Suprapubic skin (tissue), 4 donors: ENCODE measurements at regions not wholly inside any gene's neighbourhood (a gene's known extent, or its start where the extent isn't known, plus 50 kb on each side); places are given as distances from the start of the nearest gene placed in this dataset.

Experiments used
- DNase-seq, 2 donors: peaks; one replicate each; pipeline ENCODE4 v3.0.0-alpha.2; 2019; ENCODE audit warnings: low spot score in 2 of 2
- H3K27ac ChIP-seq: fragments of 200-600 bp; sonication (generic); one replicate; pipeline ENCODE4 v1.5.1; 2019
- H3K27me3 ChIP-seq: fragments of 200-600 bp; sonication (generic); one replicate; pipeline ENCODE4 v1.5.1; 2019
- H3K36me3 ChIP-seq: fragments of 200-600 bp; sonication (generic); one replicate; pipeline ENCODE4 v1.5.1; 2019
- H3K4me1 ChIP-seq: fragments of 200-600 bp; sonication (generic); one replicate; pipeline ENCODE4 v1.5.1; 2019
- H3K4me3 ChIP-seq: fragments of 200-600 bp; sonication (generic); one replicate; pipeline ENCODE4 v1.5.1; 2019; ENCODE audit warnings: mild to moderate bottlenecking
- H3K9me3 ChIP-seq: fragments of 200-600 bp; sonication (generic); one replicate; pipeline ENCODE4 v1.5.1; 2019
- CTCF ChIP-seq, 2 donors: fragments of 200-600 bp in 1 of 2; fragments of 450-650 bp in 1 of 2; sonication (generic) in 1 of 2; IDR thresholded peaks; one replicate each; pipeline ENCODE4 v1.5.1; 2016 to 2019; ENCODE audit warnings: antibody characterized with exemption in 2 of 2, mild to moderate bottlenecking in 1 of 2, moderate library complexity in 1 of 2
- EP300 ChIP-seq: sonication (generic); formaldehyde crosslinking; IDR thresholded peaks from one replicate; pipeline ENCODE4 v1.6.1; 2017; ENCODE audit warnings: antibody characterized with exemption
- POLR2A ChIP-seq, 2 donors: fragments of 450-650 bp; IDR thresholded peaks; one replicate each; pipeline ENCODE4 v1.6.1; 2017; ENCODE audit warnings: antibody characterized with exemption in 2 of 2, mild to moderate bottlenecking in 2 of 2, moderate library complexity in 2 of 2
- POLR2AphosphoS5 ChIP-seq, 3 donors: sonication (generic); formaldehyde crosslinking; IDR thresholded peaks; one replicate each; pipeline ENCODE4 v1.6.1; 2017; ENCODE audit warnings: antibody characterized with exemption in 3 of 3
- WGBS: methylation state at CpG from one replicate; pipeline ENCODE4 v1.1.5; 2018; 5-methylcytosine and 5-hydroxymethylcytosine counted together

GRCh38 chr2:236449167-236449761, 120.4 kb upstream of the ACKR3 start:
- Histone ChIP-seq H3K36me3 (no peaks in the 10 kb centered on the region), H3K27ac (no peak overlapping the region), H3K27me3 (peaks cover 6% of the 10 kb centered on the region), H3K4me1 (peaks cover 11% of the 10 kb centered on the region), H3K9me3 (no peaks in the 10 kb centered on the region), H3K4me3 (no peak overlapping the region)
- 48% methylated on average over 14 of the region's 15 CpGs for WGBS
- TF ChIP-seq POLR2A (IDR thresholded peaks at IDR 0.05) = no peak
- TF ChIP-seq CTCF (IDR thresholded peaks at IDR 0.05) = no peak
- no peak for TF ChIP-seq EP300
- TF ChIP-seq POLR2AphosphoS5 (IDR thresholded peaks at IDR 0.05) = no peak
- DNase-seq = no peak

- H3K36me3 ChIP-seq = no peaks in the 10 kb centered on the region
- H3K27me3 ChIP-seq = peaks cover 14% of the 10 kb centered on the region
- peaks cover 11% of the 10 kb centered on the region for H3K4me1 ChIP-seq
- no peaks in the 10 kb centered on the region for H3K9me3 ChIP-seq
- H3K4me3 ChIP-seq = no peak overlapping the region
- no peak for TF ChIP-seq CTCF (IDR thresholded peaks at IDR 0.05)
- no peak for TF ChIP-seq EP300
- TF ChIP-seq POLR2AphosphoS5 (IDR thresholded peaks at IDR 0.05) = no peak
- TF ChIP-seq POLR2A (IDR thresholded peaks at IDR 0.05) = no peak
- no peak overlapping the region for H3K27ac ChIP-seq
- WGBS = 71% methylated on average over 3 of the region's 3 CpGs
- no peak for DNase-seq
Measured at GRCh38 chr2:236452238-236452637, 117.4 kb upstream of the ACKR3 start.

GRCh38 chr2:236454076-236454475, 115.5 kb upstream of the ACKR3 start:
- Histone ChIP-seq H3K9me3 (no peaks in the 10 kb centered on the region), H3K4me3 (no peak overlapping the region), H3K27ac (no peak overlapping the region), H3K36me3 (no peaks in the 10 kb centered on the region), H3K27me3 (peaks cover 14% of the 10 kb centered on the region), H3K4me1 (peaks cover 6% of the 10 kb centered on the region)
- WGBS = 77% methylated on average over 10 of the region's 10 CpGs
- no peak for DNase-seq
- TF ChIP-seq EP300 (no peak), CTCF (IDR thresholded peaks at IDR 0.05) (no peak), POLR2A (IDR thresholded peaks at IDR 0.05) (no peak), POLR2AphosphoS5 (IDR thresholded peaks at IDR 0.05) (no peak)

- Histone ChIP-seq H3K9me3 (peaks cover 3% of the 10 kb centered on the region), H3K4me1 (no peaks in the 10 kb centered on the region), H3K27ac (no peak overlapping the region), H3K4me3 (no peak overlapping the region), H3K36me3 (no peaks in the 10 kb centered on the region), H3K27me3 (peaks cover 8% of the 10 kb centered on the region)
- TF ChIP-seq POLR2AphosphoS5 (IDR thresholded peaks at IDR 0.05) = no peak
- TF ChIP-seq CTCF (IDR thresholded peaks at IDR 0.05) = no peak
- no peak for TF ChIP-seq POLR2A (IDR thresholded peaks at IDR 0.05)
- no peak for TF ChIP-seq EP300
- WGBS = 97% methylated on average over 18 of the region's 18 CpGs
- DNase-seq = no peak
Measured at GRCh38 chr2:236459393-236459792, 110.2 kb upstream of the ACKR3 start.

- TF ChIP-seq POLR2A (IDR thresholded peaks at IDR 0.05) = no peak
- no peak for TF ChIP-seq CTCF (IDR thresholded peaks at IDR 0.05)
- no peak for TF ChIP-seq EP300
- no peak for TF ChIP-seq POLR2AphosphoS5 (IDR thresholded peaks at IDR 0.05)
- Histone ChIP-seq H3K27ac (no peak overlapping the region), H3K36me3 (no peaks in the 10 kb centered on the region), H3K9me3 (peaks cover 3% of the 10 kb centered on the region), H3K27me3 (no peaks in the 10 kb centered on the region), H3K4me1 (no peaks in the 10 kb centered on the region), H3K4me3 (no peak overlapping the region)
- no peak for DNase-seq
- WGBS = 89% methylated on average over 1 of the region's 1 CpG
Measured at GRCh38 chr2:236464140-236464539, 105.5 kb upstream of the ACKR3 start.
